Right lobe of liver (tissue), 4 donors: ENCODE measurements at regions not wholly inside any gene's neighbourhood (a gene's known extent, or its start where the extent isn't known, plus 50 kb on each side); places are given as distances from the start of the nearest gene placed in this dataset.

Source experiments
- POLR2A ChIP-seq: fragments of 450-650 bp; IDR thresholded peaks from one replicate; pipeline ENCODE4 v1.6.1; 2017; ENCODE audit warnings: antibody characterized with exemption, mild to moderate bottlenecking
- TF ChIP-seq, protein P1 (sequence below), 4 donors: fragments of 200-600 bp in 3 of 4; fragments of 450-650 bp in 1 of 4; IDR thresholded peaks; one replicate each; pipeline versions ENCODE4 v1.5.1 to v1.8.0; 2016 to 2022; ENCODE audit warnings: antibody characterized with exemption in 4 of 4, mild to moderate bottlenecking in 2 of 4
- donor health status: DM: no; HTN: no; CAD: no.
- donor health status: DM: no; HTN: no; CAD: no.
- donor health status: DM: no; HTN: yes; CAD: no.

GRCh38 chr5:134464988-134465815 lies 53.5 kb upstream of the CDKN2AIPNL start:
- TF ChIP-seq, protein P1, sequence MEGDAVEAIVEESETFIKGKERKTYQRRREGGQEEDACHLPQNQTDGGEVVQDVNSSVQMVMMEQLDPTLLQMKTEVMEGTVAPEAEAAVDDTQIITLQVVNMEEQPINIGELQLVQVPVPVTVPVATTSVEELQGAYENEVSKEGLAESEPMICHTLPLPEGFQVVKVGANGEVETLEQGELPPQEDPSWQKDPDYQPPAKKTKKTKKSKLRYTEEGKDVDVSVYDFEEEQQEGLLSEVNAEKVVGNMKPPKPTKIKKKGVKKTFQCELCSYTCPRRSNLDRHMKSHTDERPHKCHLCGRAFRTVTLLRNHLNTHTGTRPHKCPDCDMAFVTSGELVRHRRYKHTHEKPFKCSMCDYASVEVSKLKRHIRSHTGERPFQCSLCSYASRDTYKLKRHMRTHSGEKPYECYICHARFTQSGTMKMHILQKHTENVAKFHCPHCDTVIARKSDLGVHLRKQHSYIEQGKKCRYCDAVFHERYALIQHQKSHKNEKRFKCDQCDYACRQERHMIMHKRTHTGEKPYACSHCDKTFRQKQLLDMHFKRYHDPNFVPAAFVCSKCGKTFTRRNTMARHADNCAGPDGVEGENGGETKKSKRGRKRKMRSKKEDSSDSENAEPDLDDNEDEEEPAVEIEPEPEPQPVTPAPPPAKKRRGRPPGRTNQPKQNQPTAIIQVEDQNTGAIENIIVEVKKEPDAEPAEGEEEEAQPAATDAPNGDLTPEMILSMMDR (IDR thresholded peaks at IDR 0.05): no peak
- TF ChIP-seq POLR2A: no peak
